Stimulated activated CD4-positive, alpha-beta T cell treated with anti-CD3 and anti-CD28 coated beads, TNF-alpha, amount 100 ng/mL, for 1 hour (primary cell): ENCODE measurements at regions not wholly inside any gene's neighbourhood (a gene's known extent, or its start where the extent isn't known, plus 50 kb on each side); places are given as distances from the start of the nearest gene placed in this dataset.
"Not testable (repeated sequence)": the region's sequence is repeated elsewhere in the genome, so short reads cannot be mapped to it uniquely, and the experiment has no call there.

ENCODE experiments used
- DNase-seq, 3 donors: peaks; one replicate each; pipeline ENCODE4 v3.0.0-alpha.2; 2020; ENCODE audit warnings: low read depth in 3 of 3, low spot score in 1 of 3

DNA sequence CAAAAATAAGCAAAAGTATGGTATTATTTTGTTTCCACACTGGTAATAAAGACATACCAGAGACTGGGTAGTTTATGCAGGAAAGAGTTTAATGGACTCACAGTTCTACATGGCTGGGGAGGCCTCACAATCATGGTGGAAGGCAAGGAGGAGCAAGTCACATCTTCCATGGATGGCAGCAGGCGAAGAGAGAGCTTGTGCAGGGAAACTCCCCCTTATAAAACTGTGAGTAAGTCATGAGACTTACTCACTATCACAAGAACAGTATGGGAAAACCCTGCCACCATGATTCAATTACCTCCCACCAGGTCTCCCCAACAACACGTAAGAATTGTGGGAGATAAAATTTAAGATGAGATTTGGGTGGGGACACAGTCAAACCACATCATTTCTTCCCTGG is 1283.2 kb upstream of the TMEM132C start:
- DNase-seq, result not testable (repeated sequence)

DNA sequence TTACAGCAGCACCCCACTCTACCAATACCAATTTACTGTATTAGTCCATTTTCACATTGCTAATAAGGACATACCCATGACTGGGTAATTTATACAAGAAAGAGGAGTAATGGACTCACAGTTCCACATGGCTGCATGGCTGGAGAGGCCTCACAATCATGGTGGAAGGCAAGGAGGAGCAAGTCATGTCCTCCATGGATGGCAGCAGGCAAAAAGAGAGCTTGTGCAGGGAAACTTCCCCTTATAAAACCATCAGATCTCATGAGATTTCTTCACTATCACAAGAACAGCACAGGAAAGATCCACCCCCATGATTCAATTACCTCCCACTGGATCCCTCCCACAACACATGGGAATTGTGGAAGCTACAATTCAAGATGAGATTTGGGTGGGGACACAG is 1281.3 kb upstream of the TMEM132C start:
- not testable (repeated sequence) for DNase-seq

DNA sequence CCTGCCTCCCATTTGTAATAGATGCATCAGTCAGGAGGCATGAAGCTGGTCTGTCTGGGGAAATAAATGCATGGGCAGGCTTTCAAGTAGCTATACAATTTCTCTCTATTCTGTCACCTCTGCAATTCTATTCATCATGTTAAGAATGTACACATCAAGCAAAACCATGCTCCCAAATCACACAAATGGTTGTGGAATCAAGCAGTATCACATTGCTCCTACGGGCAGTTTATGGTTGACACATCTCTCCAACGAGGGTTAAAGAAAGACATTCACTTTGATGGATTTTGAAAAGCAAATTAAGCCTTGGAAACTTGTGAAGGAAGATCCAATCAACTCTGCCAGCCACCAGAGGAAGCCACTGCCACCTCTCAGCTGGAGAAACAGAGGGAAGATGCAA is 1277.4 kb upstream of the TMEM132C start:
- DNase-seq, result no peak

DNA sequence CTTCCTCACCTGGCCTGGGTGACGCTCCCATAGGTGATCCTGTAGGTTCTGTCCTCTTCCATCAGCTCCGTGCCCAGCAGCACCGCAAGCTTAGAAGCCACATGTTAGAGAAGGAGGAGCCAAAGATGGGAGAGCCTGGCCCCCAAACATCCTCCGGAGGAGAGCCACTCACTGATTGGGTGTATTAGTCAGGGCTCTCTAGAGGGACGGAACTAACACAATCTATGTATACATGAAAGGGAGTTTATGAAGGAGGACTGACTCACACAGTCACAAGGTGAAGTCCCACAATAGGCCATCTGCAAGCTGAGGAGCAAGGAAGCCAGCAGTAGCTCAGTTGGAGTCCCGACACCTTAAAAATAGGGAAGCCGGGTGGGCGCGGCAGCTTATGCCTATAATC is 1273.1 kb upstream of the TMEM132C start:
- DNase-seq, result no peak

DNA sequence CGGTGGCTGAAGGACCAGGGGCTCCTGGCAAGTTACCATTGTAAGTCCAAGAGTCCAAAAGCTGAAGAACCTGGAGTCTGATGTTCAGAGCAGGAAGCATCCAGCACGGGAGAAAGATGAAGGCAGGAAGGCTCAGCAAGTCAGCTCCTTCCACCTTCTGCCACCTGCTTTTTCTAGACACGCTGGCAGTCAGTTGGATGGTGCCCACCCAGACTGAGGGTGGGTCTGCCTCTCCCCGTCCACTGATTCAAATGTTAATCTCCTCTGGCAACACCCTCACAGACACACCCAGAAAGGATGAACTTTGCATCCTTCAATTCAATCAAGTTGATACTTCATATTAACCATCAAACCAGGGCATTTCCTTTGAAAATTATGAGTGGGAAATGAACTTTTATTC is 1272.4 kb upstream of the TMEM132C start:
- DNase-seq, result no peak

DNA sequence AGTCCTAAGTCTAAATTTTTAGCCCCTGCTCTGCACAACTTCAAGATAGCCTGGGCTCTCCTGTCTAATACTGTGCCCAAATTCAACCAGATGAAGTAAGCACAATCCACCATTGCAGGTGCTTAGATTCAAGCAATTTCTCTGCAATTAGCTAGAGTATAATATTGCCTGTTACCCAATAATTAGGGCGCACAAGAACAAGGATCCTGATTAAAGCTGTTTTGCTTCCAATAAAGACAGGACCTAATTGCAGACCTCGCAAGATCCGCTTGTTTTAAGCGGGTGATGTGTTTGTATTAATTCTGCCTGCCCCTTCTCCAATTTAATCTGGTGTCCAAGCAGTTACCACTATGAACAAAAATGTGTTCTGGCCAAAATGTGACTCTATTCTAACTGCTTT is 1268.9 kb upstream of the TMEM132C start:
- no peak for DNase-seq

- DNase-seq, result no peak
These were observed 1268.2 kb upstream of the TMEM132C start for GRCh38 chr12:126998747-126999285.

DNA sequence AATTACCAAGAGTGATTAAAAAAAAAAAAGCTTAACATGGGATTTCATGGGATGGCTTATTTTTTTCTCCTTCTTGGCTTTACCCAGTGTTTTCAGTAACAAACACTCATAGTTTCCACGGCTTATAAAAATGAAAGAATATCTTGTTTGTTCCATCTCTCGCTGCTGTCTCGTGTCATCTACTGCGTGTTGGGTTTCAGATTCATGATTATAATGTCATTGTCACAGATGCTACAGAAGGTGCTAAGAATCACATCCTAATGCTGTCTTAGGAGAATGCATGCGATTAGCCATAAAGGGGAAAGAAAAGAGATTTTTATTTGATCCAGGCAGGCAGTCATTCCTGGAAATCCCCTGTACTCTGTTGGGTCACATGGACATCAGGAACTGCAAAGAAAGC is 1267.6 kb upstream of the TMEM132C start:
- DNase-seq, result no peak

- no peak for DNase-seq
These were observed 1261.6 kb upstream of the TMEM132C start for GRCh38 chr12:127005406-127005805.

- DNase-seq, result no peak
These were observed 1260.0 kb upstream of the TMEM132C start for GRCh38 chr12:127006972-127007371.

- no peak for DNase-seq
These were observed 1258.1 kb upstream of the TMEM132C start for GRCh38 chr12:127008755-127009403.

- DNase-seq, result no peak
These were observed 1254.9 kb upstream of the TMEM132C start for GRCh38 chr12:127012109-127012508.

GRCh38 chr12:127013197-127013596 is 1253.8 kb upstream of the TMEM132C start:
- no peak for DNase-seq

GRCh38 chr12:127014079-127014478 is 1252.9 kb upstream of the TMEM132C start:
- no peak for DNase-seq

DNA sequence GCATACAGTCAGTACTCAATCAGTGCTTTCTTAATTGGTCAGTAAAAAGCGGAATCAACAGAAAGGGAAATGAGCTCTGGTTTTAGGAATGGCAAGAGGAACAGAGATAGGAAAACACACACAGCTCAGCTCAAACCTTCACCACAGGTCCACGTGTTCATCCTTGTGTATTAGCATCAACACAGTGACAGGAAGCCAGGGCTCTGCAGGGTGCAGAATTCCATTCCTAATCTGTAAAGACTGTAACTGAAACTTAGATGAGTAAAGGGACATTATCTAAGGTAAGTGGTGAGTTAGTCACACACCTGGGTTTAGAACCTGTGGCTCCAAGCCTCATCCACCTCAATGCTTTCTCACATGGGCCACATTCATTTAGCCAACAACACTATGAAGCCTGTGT is 1242.2 kb upstream of the TMEM132C start:
- DNase-seq, result no peak

- DNase-seq, result no peak
These were observed 1241.4 kb upstream of the TMEM132C start for GRCh38 chr12:127025545-127025944.

DNA sequence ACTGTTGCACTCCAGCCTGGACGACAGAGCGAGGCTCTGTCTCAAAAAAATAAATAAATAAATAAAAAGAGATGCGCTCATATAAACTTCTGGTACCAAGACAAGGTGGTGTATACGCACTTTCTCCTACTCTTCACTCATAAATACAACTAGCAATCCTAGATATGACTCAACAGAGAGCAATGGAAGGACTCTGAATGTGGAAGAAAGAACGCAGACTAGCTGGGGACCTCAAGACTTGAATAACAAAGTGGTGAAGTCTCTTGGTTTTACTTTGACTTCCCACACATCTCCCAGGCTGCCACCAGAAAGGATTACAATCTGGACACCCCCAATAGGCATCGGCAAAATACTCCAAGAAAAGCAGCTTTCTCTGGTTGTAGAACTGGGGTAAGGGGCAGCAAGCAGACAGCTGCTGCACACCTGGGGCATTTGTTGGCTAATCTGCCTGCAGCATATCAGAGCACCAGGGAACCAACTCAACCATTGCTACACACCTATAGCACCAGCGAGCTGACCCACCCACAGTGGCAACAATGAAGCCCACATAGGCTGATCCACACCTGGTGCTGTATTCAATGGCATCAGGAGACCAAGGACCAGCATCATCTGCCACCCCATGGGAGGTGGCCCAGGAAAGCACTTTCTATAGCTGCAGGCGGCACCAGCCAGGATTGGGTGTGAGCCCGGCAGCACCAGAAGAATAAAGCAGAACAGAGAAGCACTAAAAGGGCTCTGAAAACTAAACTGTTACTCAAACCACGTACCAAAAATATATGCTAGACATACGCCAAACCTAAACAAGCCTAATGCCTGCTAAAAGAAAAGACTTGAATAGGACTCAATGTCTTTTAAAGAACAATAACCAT is 1231.7 kb upstream of the TMEM132C start:
- no peak for DNase-seq

DNA sequence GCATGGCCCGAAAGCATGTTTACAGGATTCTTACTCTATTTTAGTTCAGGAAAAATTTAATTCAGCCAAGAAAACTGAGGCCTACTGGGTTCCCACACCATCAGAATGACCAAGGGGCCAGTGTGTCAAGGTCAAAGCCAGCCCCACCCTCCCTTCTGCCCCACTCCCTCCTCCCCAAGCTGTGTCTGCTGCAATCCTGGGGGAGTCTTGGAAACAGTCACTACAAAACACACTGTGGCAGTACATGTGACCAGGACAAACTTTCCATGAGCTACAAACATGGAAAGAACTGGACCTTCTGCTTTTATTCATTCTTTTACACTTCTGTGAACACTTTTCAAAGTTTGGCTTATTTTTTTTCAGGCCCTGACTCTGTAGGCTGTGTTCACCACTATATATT is 1228.8 kb upstream of the TMEM132C start:
- no peak for DNase-seq

- DNase-seq, result no peak
These were observed 1228.2 kb upstream of the TMEM132C start for GRCh38 chr12:127038761-127039160.

DNA sequence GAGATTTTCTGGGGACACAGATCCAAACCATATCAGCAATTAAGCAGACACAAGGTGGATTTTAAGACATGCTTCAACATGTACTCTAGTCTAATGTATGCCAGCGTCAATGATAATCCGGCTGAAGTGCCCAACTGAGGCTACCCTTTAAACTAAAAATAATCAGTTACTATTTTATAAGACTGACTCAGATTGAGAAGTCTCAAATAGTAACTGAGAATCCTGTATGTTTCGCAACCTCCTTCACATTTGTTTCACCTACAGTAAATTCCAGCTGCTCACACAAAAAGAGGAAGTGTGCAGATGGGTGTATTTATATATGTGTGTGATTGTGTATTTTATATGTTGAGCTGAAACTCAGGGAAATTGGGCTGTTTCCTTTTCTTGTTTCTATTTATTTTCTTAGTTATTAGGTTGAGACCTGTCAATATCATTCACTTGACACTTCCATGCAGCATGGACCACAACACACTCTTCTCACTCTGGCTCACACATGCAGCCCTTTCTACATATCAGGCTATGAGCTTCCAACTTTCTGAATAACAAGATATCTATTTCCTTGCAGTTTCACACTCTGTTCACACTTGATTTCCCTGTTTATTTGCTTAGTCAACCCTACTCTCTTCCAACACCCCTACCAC is 1224.9 kb upstream of the TMEM132C start:
- DNase-seq, result no peak

GRCh38 chr12:127043731-127044130 is 1223.2 kb upstream of the TMEM132C start:
- no peak for DNase-seq

DNA sequence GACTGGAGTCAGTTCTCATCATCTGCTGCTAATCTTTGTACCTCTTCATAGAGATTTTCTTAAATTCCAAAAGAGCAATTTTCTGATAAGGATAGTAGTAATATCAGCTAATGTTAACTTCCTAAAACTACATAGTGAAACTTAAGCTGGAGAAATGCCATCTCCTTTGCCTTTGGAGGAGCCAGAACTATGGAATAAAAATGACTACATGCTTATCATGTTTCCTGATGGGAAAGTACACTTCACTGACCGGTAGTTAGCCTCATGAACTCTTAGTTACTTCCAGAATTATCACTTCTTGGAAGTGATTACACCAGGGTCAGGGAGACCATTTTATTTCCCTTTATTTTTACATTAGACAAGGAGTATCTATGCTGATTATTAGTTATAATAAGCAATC is 1222.1 kb upstream of the TMEM132C start:
- no peak for DNase-seq
